OCI-LY3 (cell line): ENCODE measurements at regions not wholly inside any gene's neighbourhood (a gene's known extent, or its start where the extent isn't known, plus 50 kb on each side); places are given as distances from the start of the nearest gene placed in this dataset.

Experiments
- EZH2phosphoT487 ChIP-seq: fragments of 200-600 bp; shearing (Covaris generic); IDR thresholded peaks from 2 replicates; pipeline ENCODE4 v1.6.1; 2018; ENCODE audit warnings: antibody characterized with exemption, mixed run types, low read depth
- TF ChIP-seq, protein P1 (sequence below): fragments of 200-600, 300-600 bp; sonication (generic); IDR thresholded peaks from 2 replicates; pipeline ENCODE4 v1.5.1; 2014; ENCODE audit warnings: antibody characterized with exemption, low read length, low read depth

DNA sequence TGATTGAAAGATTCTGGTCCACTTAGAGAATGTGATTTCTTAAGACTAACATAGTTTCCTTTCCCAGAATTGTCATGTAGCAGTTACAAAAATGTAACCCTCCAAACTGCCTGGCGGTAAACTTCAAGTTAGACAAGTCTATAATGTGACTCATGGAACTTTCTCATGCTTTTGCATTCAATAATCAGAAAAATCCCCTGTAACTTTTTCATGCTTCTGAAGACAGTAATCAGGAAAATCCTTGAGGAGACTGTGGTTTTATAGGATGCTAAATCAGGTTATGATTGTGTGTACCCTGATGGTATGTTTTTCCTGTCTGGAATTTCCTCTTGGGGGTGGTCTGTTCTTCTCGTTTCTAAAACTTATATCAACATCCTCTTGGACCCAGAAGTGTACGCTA is 74.0 kb upstream of the RARB start:
- TF ChIP-seq, protein P1, sequence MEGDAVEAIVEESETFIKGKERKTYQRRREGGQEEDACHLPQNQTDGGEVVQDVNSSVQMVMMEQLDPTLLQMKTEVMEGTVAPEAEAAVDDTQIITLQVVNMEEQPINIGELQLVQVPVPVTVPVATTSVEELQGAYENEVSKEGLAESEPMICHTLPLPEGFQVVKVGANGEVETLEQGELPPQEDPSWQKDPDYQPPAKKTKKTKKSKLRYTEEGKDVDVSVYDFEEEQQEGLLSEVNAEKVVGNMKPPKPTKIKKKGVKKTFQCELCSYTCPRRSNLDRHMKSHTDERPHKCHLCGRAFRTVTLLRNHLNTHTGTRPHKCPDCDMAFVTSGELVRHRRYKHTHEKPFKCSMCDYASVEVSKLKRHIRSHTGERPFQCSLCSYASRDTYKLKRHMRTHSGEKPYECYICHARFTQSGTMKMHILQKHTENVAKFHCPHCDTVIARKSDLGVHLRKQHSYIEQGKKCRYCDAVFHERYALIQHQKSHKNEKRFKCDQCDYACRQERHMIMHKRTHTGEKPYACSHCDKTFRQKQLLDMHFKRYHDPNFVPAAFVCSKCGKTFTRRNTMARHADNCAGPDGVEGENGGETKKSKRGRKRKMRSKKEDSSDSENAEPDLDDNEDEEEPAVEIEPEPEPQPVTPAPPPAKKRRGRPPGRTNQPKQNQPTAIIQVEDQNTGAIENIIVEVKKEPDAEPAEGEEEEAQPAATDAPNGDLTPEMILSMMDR, result no peak
- no peak for TF ChIP-seq EZH2phosphoT487
